B cell (primary cell): ENCODE measurements at regions not wholly inside any gene's neighbourhood (a gene's known extent, or its start where the extent isn't known, plus 50 kb on each side); places are given as distances from the start of the nearest gene placed in this dataset.

ENCODE experiments used
- EZH2 ChIP-seq: IDR thresholded peaks from 2 replicates; pipeline ENCODE4 v1.6.1; 2012; ENCODE audit warnings: borderline replicate concordance, low read depth, mild to moderate bottlenecking, moderate library complexity, low read length; ENCODE audit not compliant: insufficient read depth, poor library complexity, severe bottlenecking
- TF ChIP-seq, protein P1 (sequence below): fragments of 200-600 bp; IDR thresholded peaks from one replicate; pipeline ENCODE4 v1.8.0; 2022; ENCODE audit warnings: antibody characterized with exemption, mild to moderate bottlenecking

DNA sequence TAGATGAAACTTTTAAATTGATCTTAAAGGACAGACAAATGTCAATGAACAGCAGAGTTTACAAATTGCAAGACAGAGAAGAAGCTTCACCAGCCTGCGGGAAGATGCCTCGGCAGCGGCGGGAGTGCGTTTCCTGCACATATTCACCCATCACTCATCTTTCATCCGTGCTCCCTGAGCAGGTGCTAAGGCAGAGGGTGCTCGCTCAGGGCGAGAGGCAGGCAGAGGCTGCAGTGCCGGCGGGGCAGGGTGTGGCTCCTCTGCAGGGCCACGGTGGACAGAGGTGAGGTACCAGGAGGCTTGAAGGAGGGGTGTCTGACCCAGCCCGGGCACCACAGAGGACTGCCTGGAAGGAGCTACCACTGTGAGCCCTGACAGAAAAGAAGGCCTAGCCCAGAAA lies 155.2 kb upstream of the PPP2R2D start:
- TF ChIP-seq, protein P1, sequence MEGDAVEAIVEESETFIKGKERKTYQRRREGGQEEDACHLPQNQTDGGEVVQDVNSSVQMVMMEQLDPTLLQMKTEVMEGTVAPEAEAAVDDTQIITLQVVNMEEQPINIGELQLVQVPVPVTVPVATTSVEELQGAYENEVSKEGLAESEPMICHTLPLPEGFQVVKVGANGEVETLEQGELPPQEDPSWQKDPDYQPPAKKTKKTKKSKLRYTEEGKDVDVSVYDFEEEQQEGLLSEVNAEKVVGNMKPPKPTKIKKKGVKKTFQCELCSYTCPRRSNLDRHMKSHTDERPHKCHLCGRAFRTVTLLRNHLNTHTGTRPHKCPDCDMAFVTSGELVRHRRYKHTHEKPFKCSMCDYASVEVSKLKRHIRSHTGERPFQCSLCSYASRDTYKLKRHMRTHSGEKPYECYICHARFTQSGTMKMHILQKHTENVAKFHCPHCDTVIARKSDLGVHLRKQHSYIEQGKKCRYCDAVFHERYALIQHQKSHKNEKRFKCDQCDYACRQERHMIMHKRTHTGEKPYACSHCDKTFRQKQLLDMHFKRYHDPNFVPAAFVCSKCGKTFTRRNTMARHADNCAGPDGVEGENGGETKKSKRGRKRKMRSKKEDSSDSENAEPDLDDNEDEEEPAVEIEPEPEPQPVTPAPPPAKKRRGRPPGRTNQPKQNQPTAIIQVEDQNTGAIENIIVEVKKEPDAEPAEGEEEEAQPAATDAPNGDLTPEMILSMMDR, result no peak
- no peak for TF ChIP-seq EZH2
